ENCODE measurements at regions not wholly inside any gene's neighbourhood (a gene's known extent, or its start where the extent isn't known, plus 50 kb on each side); places are given as distances from the start of the nearest gene placed in this dataset.

DNA sequence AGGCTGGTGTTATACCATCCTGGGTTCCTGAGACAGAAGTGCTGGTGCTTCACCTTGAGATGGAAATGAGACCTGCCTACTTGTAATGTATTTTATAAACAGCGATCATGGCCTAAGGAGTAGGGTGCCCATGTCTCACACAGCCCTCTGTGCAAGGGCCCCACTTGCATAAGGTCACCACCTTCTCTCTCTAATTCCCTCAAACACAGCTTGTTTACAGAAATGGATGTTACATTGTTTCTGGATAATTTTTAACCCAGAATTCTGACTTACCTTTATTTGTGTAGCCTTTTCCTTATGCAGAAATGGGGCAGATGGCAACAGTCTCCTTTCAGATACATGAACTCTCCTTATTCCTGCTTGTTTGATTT, 95.1 kb upstream of the UMPS start (continued):
- TF ChIP-seq, protein P1, sequence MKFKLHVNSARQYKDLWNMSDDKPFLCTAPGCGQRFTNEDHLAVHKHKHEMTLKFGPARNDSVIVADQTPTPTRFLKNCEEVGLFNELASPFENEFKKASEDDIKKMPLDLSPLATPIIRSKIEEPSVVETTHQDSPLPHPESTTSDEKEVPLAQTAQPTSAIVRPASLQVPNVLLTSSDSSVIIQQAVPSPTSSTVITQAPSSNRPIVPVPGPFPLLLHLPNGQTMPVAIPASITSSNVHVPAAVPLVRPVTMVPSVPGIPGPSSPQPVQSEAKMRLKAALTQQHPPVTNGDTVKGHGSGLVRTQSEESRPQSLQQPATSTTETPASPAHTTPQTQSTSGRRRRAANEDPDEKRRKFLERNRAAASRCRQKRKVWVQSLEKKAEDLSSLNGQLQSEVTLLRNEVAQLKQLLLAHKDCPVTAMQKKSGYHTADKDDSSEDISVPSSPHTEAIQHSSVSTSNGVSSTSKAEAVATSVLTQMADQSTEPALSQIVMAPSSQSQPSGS (CRISPR knock-in tag; IDR thresholded peaks at IDR 0.05) = no peak; the same call in 1 of the 2 replicates
- peak; percentile 89 for TF ChIP-seq BCL6 (CRISPR knock-in tag; IDR thresholded peaks at IDR 0.05)
- TF ChIP-seq FOXA1 (IDR thresholded peaks at IDR 0.05) = peak; percentile 70
- TF ChIP-seq FOXA1 (CRISPR knock-in tag; IDR thresholded peaks at IDR 0.05) = peak; percentile 95
- no peak; the same call in 1 of the 2 replicates for TF ChIP-seq CHD4 (IDR thresholded peaks at IDR 0.05; ENCODE audit: borderline replicate concordance, low read length)
- no peak for TF ChIP-seq ZBTB8A (CRISPR knock-in tag; IDR thresholded peaks at IDR 0.05; ENCODE audit: borderline replicate concordance, low read depth)
- no peak for TF ChIP-seq ZMYM2 (CRISPR knock-in tag; IDR thresholded peaks at IDR 0.05)
- no peak for TF ChIP-seq ATF7 (IDR thresholded peaks at IDR 0.05)
- TF ChIP-seq ATF7 (CRISPR knock-in tag; IDR thresholded peaks at IDR 0.05) = no peak
- peak; percentile 68 for TF ChIP-seq IKZF5 (CRISPR knock-in tag; IDR thresholded peaks at IDR 0.05)
- peak; percentile 46; the same call in 1 of the 2 replicates for TF ChIP-seq ZNF121 (CRISPR knock-in tag; IDR thresholded peaks at IDR 0.05)
- peak in 1 of 2 experiments; percentile 91; a peak in 2 of 4 replicates for TF ChIP-seq EP300 (IDR thresholded peaks at IDR 0.05; ENCODE audit: low read depth in 2 of 2, low read length in 2 of 2)
- TF ChIP-seq EP300 (CRISPR knock-in tag; IDR thresholded peaks at IDR 0.05; ENCODE audit: borderline replicate concordance) = peak; percentile 81; the same call in 1 of the 2 replicates
- no peak for TF ChIP-seq ATM (IDR thresholded peaks at IDR 0.05; ENCODE audit: borderline replicate concordance)
- TF ChIP-seq ZFP36L1 (CRISPR knock-in tag; IDR thresholded peaks at IDR 0.05) = no peak
- TF ChIP-seq SPEN (CRISPR knock-in tag; IDR thresholded peaks at IDR 0.05; ENCODE audit: low read depth) = no peak; the same call in none of the 2 replicates
- TF ChIP-seq, protein P2, sequence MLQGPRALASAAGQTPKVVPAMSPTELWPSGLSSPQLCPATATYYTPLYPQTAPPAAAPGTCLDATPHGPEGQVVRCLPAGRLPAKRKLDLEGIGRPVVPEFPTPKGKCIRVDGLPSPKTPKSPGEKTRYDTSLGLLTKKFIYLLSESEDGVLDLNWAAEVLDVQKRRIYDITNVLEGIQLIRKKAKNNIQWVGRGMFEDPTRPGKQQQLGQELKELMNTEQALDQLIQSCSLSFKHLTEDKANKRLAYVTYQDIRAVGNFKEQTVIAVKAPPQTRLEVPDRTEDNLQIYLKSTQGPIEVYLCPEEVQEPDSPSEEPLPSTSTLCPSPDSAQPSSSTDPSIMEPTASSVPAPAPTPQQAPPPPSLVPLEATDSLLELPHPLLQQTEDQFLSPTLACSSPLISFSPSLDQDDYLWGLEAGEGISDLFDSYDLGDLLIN (CRISPR knock-in tag; IDR thresholded peaks at IDR 0.05; ENCODE audit: borderline replicate concordance) = no peak
- no peak for TF ChIP-seq YY1 (IDR thresholded peaks at IDR 0.05; ENCODE audit: insufficient read depth, insufficient replicate concordance, low read depth, low read length)
- TF ChIP-seq HDAC2 (CRISPR knock-in tag; IDR thresholded peaks at IDR 0.05) = peak; percentile 85; the same call in 1 of the 2 replicates
- peak; percentile 61 for TF ChIP-seq ZMYM4 (CRISPR knock-in tag; IDR thresholded peaks at IDR 0.05)
- TF ChIP-seq, protein P3, sequence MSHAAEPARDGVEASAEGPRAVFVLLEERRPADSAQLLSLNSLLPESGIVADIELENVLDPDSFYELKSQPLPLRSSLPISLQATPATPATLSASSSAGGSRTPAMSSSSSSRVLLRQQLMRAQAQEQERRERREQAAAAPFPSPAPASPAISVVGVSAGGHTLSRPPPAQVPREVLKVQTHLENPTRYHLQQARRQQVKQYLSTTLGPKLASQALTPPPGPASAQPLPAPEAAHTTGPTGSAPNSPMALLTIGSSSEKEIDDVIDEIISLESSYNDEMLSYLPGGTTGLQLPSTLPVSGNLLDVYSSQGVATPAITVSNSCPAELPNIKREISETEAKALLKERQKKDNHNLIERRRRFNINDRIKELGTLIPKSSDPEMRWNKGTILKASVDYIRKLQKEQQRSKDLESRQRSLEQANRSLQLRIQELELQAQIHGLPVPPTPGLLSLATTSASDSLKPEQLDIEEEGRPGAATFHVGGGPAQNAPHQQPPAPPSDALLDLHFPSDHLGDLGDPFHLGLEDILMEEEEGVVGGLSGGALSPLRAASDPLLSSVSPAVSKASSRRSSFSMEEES (CRISPR knock-in tag; IDR thresholded peaks at IDR 0.05) = no peak
- TF ChIP-seq ETV5 (CRISPR knock-in tag; IDR thresholded peaks at IDR 0.05; ENCODE audit: borderline replicate concordance) = peak; percentile 63; the same call in 1 of the 2 replicates
- TF ChIP-seq ZNF850 (CRISPR knock-in tag; conservative IDR thresholded peaks at IDR 0.05) = no peak
- no peak for TF ChIP-seq ZSCAN5A (CRISPR knock-in tag; IDR thresholded peaks at IDR 0.05; ENCODE audit: borderline replicate concordance)
- TF ChIP-seq ZNF550 (CRISPR knock-in tag; IDR thresholded peaks at IDR 0.05; ENCODE audit: borderline replicate concordance) = no peak
- no peak; the same call in 1 of the 2 replicates for TF ChIP-seq ARNTL (CRISPR knock-in tag; IDR thresholded peaks at IDR 0.05)
- TF ChIP-seq SRF (IDR thresholded peaks at IDR 0.05; ENCODE audit: low read depth, low read length) = no peak

Measured in HepG2 (cell line).